NCI-H2196 treated with DMSO at 0.1 percent for 48 hours (cell line): ENCODE measurements at regions not wholly inside any gene's neighbourhood (a gene's known extent, or its start where the extent isn't known, plus 50 kb on each side); places are given as distances from the start of the nearest gene placed in this dataset.

ENCODE experiments used
- DNase-seq: peaks from one replicate; lab custom pipeline; 2025; ENCODE audit not compliant: unreplicated experiment; lab: John Stamatoyannopoulos, UW

- no peak for DNase-seq
These were observed 469.6 kb downstream of the SOX9 start for GRCh38 chr17:72590382-72590781.

- no peak for DNase-seq
These were observed 470.1 kb downstream of the SOX9 start for GRCh38 chr17:72590882-72591281.

- DNase-seq, result no peak
These were observed 470.7 kb downstream of the SOX9 start for GRCh38 chr17:72591289-72592241.

- DNase-seq, result peak; percentile 55
These were observed 471.6 kb downstream of the SOX9 start for GRCh38 chr17:72592242-72592966.

- no peak for DNase-seq
These were observed 472.1 kb downstream of the SOX9 start for GRCh38 chr17:72592967-72593325.

- DNase-seq, result no peak
These were observed 473.4 kb downstream of the SOX9 start for GRCh38 chr17:72594248-72594647.
